ENCODE measurements at regions not wholly inside any gene's neighbourhood (a gene's known extent, or its start where the extent isn't known, plus 50 kb on each side); places are given as distances from the start of the nearest gene placed in this dataset.

DNA sequence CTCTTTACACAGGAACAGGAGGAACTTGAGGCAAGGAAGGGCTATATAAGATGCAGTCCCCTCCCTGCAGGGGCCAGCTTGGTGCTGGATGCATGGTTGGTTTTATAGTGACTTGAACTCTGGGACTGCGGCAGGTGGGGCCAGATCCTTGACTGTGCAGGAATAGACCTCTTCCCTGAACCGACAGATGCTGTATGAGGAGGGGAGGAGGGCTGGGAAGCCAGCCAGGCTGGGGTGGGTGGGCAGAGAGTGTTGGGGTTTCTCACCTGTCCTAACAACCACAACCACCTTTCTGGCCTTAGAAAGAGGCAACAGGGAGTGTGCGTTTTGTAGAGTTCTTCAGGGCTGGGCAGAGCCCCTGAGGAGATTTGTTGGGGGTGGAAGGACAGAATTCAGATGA is 798.1 kb downstream of the KCNJ18 start:
- H3K27me3 ChIP-seq (ENCODE audit: control insufficient read depth, insufficient read depth, low read length), result no peaks in the 10 kb centered on the region
- H3K9me3 ChIP-seq (ENCODE audit: control insufficient read depth, insufficient read depth, low read depth, low read length), result no peaks in the 10 kb centered on the region
- in situ Hi-C loops (cut with HindIII; ENCODE audit: low pct_unique_long_range_greater_than_20kb, low sequenced_read_pairs) (no loop called here), intact Hi-C loops (cut with micrococcal nuclease; ENCODE audit: unreplicated experiment) (no loop called here)
- no peaks in the 10 kb centered on the region for H3K4me1 ChIP-seq (ENCODE audit: control insufficient read depth, insufficient read depth, low read length)
- DNase-seq (ENCODE audit: low read depth, low spot score) (no peak), ATAC-seq (no peak)
- no peaks in the 10 kb centered on the region for H3K36me3 ChIP-seq (ENCODE audit: control insufficient read depth, insufficient read depth, low read length)
- POLR2A ChIA-PET, result no interaction called here
- TF ChIP-seq SIN3A (IDR thresholded peaks at IDR 0.05; ENCODE audit: borderline replicate concordance, insufficient read depth, low read depth, low read length) (no peak), POLR2AphosphoS5 (IDR thresholded peaks at IDR 0.05; ENCODE audit: low read depth, low read length) (no peak), TCF7L2 (IDR thresholded peaks at IDR 0.05; ENCODE audit: low read depth, low read length) (no peak)
- TF ChIP-seq, protein P1, sequence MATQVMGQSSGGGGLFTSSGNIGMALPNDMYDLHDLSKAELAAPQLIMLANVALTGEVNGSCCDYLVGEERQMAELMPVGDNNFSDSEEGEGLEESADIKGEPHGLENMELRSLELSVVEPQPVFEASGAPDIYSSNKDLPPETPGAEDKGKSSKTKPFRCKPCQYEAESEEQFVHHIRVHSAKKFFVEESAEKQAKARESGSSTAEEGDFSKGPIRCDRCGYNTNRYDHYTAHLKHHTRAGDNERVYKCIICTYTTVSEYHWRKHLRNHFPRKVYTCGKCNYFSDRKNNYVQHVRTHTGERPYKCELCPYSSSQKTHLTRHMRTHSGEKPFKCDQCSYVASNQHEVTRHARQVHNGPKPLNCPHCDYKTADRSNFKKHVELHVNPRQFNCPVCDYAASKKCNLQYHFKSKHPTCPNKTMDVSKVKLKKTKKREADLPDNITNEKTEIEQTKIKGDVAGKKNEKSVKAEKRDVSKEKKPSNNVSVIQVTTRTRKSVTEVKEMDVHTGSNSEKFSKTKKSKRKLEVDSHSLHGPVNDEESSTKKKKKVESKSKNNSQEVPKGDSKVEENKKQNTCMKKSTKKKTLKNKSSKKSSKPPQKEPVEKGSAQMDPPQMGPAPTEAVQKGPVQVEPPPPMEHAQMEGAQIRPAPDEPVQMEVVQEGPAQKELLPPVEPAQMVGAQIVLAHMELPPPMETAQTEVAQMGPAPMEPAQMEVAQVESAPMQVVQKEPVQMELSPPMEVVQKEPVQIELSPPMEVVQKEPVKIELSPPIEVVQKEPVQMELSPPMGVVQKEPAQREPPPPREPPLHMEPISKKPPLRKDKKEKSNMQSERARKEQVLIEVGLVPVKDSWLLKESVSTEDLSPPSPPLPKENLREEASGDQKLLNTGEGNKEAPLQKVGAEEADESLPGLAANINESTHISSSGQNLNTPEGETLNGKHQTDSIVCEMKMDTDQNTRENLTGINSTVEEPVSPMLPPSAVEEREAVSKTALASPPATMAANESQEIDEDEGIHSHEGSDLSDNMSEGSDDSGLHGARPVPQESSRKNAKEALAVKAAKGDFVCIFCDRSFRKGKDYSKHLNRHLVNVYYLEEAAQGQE (IDR thresholded peaks at IDR 0.05; ENCODE audit: insufficient read depth in 1 of 2, low read depth in 2 of 2, low read length in 1 of 2), result no peak
- TF ChIP-seq, protein P2, sequence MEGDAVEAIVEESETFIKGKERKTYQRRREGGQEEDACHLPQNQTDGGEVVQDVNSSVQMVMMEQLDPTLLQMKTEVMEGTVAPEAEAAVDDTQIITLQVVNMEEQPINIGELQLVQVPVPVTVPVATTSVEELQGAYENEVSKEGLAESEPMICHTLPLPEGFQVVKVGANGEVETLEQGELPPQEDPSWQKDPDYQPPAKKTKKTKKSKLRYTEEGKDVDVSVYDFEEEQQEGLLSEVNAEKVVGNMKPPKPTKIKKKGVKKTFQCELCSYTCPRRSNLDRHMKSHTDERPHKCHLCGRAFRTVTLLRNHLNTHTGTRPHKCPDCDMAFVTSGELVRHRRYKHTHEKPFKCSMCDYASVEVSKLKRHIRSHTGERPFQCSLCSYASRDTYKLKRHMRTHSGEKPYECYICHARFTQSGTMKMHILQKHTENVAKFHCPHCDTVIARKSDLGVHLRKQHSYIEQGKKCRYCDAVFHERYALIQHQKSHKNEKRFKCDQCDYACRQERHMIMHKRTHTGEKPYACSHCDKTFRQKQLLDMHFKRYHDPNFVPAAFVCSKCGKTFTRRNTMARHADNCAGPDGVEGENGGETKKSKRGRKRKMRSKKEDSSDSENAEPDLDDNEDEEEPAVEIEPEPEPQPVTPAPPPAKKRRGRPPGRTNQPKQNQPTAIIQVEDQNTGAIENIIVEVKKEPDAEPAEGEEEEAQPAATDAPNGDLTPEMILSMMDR (IDR thresholded peaks at IDR 0.05), result no peak
- CTCF ChIA-PET, result no interaction called here
- BruUV-seq (replicated peaks), result no TSS peak
- no peak overlapping the region for H3K4me3 ChIP-seq (ENCODE audit: low read depth in 2 of 2, low read length in 2 of 2)
- no peak overlapping the region for H3K27ac ChIP-seq (ENCODE audit: low read length)

DNA sequence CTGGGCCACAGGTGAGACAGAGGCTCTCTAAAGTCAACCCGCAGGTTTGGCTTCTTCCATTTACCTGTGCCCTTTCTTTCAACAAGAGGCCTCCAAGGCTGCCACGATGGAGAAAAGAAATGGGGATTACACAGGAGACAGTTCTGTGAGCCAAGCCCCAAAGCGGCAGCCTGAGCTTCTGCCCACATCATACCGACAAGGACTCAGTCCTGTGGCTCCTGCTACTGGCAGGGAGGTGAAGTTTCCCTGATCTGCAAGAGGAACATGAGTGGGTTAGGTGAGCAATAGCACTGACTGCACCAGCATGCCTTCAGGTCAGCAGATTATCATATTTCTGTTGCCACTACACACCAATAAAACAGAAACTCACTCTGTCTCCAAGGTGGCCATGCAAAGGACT is 800.0 kb downstream of the KCNJ18 start:
- Histone ChIP-seq H3K27ac (ENCODE audit: low read length) (no peak overlapping the region), H3K4me1 (ENCODE audit: control insufficient read depth, insufficient read depth, low read length) (no peaks in the 10 kb centered on the region), H3K27me3 (ENCODE audit: control insufficient read depth, insufficient read depth, low read length) (no peaks in the 10 kb centered on the region), H3K4me3 (ENCODE audit: low read depth in 2 of 2, low read length in 2 of 2) (no peak overlapping the region), H3K36me3 (ENCODE audit: control insufficient read depth, insufficient read depth, low read length) (no peaks in the 10 kb centered on the region), H3K9me3 (ENCODE audit: control insufficient read depth, insufficient read depth, low read depth, low read length) (no peaks in the 10 kb centered on the region)
- CTCF ChIA-PET, result no interaction called here
- ATAC-seq (no peak), DNase-seq (ENCODE audit: low read depth, low spot score) (no peak)
- POLR2A ChIA-PET, result no interaction called here
- in situ Hi-C loops (cut with HindIII; ENCODE audit: low pct_unique_long_range_greater_than_20kb, low sequenced_read_pairs) (no loop called here), intact Hi-C loops (cut with micrococcal nuclease; ENCODE audit: unreplicated experiment) (no loop called here)
- no TSS peak for BruUV-seq (replicated peaks)
- TF ChIP-seq POLR2AphosphoS5 (IDR thresholded peaks at IDR 0.05; ENCODE audit: low read depth, low read length), result no peak
- TF ChIP-seq TCF7L2 (IDR thresholded peaks at IDR 0.05; ENCODE audit: low read depth, low read length), result no peak
- TF ChIP-seq, protein P2 (IDR thresholded peaks at IDR 0.05), result no peak
- TF ChIP-seq SIN3A (IDR thresholded peaks at IDR 0.05; ENCODE audit: borderline replicate concordance, insufficient read depth, low read depth, low read length), result no peak
- TF ChIP-seq, protein P1 (IDR thresholded peaks at IDR 0.05; ENCODE audit: insufficient read depth in 1 of 2, low read depth in 2 of 2, low read length in 1 of 2), result no peak

Measured in Panc1 (cell line).